Ectodermal cell (in vitro differentiated cells): ENCODE measurements at regions not wholly inside any gene's neighbourhood (a gene's known extent, or its start where the extent isn't known, plus 50 kb on each side); places are given as distances from the start of the nearest gene placed in this dataset.

Source experiments
- H3K27ac ChIP-seq: 2 replicates; pipeline ENCODE4 v1.7.0; 2013; ENCODE audit warnings: mild to moderate bottlenecking, low read depth, low read length; ENCODE audit not compliant: insufficient read depth, poor library complexity, severe bottlenecking
- H3K27me3 ChIP-seq: 2 replicates; pipeline ENCODE4 v1.7.0; 2013; ENCODE audit warnings: mild to moderate bottlenecking, low read length; ENCODE audit not compliant: insufficient read depth, control insufficient read depth, poor library complexity, severe bottlenecking
- H3K36me3 ChIP-seq: one replicate; pipeline ENCODE4 v1.7.0; 2013; ENCODE audit warnings: low read length; ENCODE audit not compliant: control insufficient read depth, insufficient read depth
- H3K4me1 ChIP-seq: one replicate; pipeline ENCODE4 v1.7.0; 2013; ENCODE audit warnings: low read length; ENCODE audit not compliant: control insufficient read depth, insufficient read depth
- H3K4me3 ChIP-seq: 2 replicates; pipeline ENCODE4 v1.7.0; 2013; ENCODE audit warnings: low read depth, low read length, control low read depth; ENCODE audit not compliant: insufficient read depth
- H3K9me3 ChIP-seq: 2 replicates; pipeline ENCODE4 v1.7.0; 2013; ENCODE audit warnings: mild to moderate bottlenecking, low read length, moderate library complexity; ENCODE audit not compliant: control insufficient read depth
- WGBS, 2 experiments: methylation state at CpG; one replicate each; pipeline ENCODE4 v1.1.7; 2013; ENCODE audit warnings: missing lambda C conversion rate in 2 of 2; 5-methylcytosine and 5-hydroxymethylcytosine counted together

DNA sequence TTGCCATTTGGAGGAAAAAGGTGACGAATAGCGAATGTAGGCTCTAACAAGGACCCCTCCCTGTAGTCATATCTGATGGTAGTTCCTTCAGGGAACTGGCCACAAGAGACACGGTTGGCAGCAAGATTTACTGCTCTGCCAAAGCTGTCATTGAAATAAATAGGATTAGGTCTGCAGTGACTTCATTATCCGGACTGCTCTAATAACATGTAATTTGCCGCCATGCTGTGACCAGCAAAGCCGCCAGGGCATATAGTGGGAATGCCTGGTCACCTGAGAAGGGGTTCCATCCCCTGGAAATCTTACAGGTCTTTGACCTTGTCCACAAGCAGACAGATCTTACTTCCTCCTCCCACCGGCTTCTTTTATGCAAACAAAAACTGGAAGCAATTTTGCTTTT is 59.4 kb upstream of the LAPTM4A start:
- no peaks in the 10 kb centered on the region for H3K36me3 ChIP-seq
- 84 to 88% methylated on average over 7 of the region's 7 CpGs for WGBS, 2 experiments
- H3K27me3 ChIP-seq, result peaks cover 10% of the 10 kb centered on the region
- H3K4me3 ChIP-seq, result no peak overlapping the region
- no peaks in the 10 kb centered on the region for H3K9me3 ChIP-seq
- H3K27ac ChIP-seq, result no peak overlapping the region
- H3K4me1 ChIP-seq, result no peaks in the 10 kb centered on the region

DNA sequence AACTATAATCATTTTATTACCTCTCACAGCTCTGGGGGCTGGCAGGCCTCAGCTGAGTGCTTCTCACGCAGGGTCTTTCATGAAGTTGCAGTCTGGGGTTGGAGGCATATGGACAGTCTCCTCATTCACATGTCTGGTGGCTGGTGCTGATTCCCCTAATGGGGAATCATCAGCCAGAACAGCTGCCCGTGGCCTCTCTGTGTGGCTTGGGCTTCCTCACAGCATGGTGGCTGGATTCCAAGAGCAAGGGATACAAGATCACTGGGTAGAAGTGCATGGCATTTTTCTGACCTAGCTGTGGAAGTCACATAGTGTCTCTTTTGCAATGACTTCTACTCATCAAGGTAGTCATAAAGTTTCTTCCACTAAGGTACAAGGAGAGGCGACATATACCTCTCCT is 59.0 kb upstream of the LAPTM4A start:
- Histone ChIP-seq H3K27me3 (peaks cover 10% of the 10 kb centered on the region), H3K9me3 (no peaks in the 10 kb centered on the region), H3K4me3 (no peak overlapping the region), H3K4me1 (no peaks in the 10 kb centered on the region), H3K27ac (no peak overlapping the region), H3K36me3 (no peaks in the 10 kb centered on the region)
- 87 to 91% methylated on average over 3 of the region's 3 CpGs for WGBS, 2 experiments

- H3K4me1 ChIP-seq, result no peaks in the 10 kb centered on the region
- no peaks in the 10 kb centered on the region for H3K9me3 ChIP-seq
- H3K4me3 ChIP-seq, result no peak overlapping the region
- peaks cover 10% of the 10 kb centered on the region for H3K27me3 ChIP-seq
- no peaks in the 10 kb centered on the region for H3K36me3 ChIP-seq
- WGBS, 2 experiments, result 95% methylated on average over 5 of the region's 5 CpGs
- H3K27ac ChIP-seq, result no peak overlapping the region
Observed at GRCh38 chr2:20108655-20109396, 57.4 kb upstream of the LAPTM4A start.

DNA sequence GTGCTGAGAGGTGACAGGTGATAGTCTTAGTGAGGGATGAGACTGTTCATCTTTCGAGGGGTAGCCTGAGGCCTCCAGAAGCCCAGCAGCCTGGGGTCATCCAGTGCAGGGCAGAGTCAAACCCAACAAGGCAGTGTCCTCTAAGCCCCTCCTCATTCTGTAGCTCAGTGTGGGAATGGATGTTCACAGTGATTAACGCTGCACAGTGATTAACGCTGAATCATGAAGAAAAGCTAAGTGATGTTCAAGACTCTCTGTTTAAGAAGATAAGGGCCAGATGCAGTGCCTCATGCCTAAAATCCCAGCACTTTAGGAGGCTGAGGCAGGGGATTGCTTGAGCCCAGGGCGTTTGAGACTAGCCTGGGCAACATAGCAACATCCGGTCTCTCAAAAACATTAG is 56.3 kb upstream of the LAPTM4A start:
- 88 to 95% methylated on average over 5 of the region's 5 CpGs for WGBS, 2 experiments
- H3K4me3 ChIP-seq, result no peak overlapping the region
- H3K27ac ChIP-seq, result no peak overlapping the region

DNA sequence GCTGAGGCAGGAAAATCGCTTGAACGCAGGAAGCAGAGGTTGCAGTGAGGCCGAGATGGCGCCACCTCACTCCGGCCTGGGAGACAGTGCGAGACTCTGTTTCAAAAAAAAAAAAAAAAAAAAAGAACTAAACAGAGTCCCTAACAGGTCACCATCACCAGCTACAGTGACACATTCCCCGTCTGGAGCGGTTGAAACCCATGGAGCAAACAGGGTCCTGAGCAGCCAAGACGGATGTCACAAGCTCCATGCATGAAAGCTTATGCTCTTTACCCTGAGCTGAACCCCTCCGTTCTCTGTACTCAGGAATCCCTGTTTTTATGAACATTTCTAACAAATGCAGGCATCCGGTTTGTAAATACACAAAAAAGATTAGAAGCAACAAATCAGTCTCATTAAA is 55.9 kb upstream of the LAPTM4A start:
- Histone ChIP-seq H3K9me3 (no peaks in the 10 kb centered on the region), H3K4me3 (no peak overlapping the region), H3K27ac (no peak overlapping the region), H3K36me3 (no peaks in the 10 kb centered on the region), H3K4me1 (no peaks in the 10 kb centered on the region), H3K27me3 (peaks cover 10% of the 10 kb centered on the region)
- 94% methylated on average over 11 of the region's 11 CpGs for WGBS, 2 experiments

More for the DNA sequence above, 56.3 kb upstream of the LAPTM4A start:
- Histone ChIP-seq H3K4me1 (no peaks in the 10 kb centered on the region), H3K36me3 (no peaks in the 10 kb centered on the region), H3K9me3 (no peaks in the 10 kb centered on the region), H3K27me3 (peaks cover 10% of the 10 kb centered on the region)

GRCh38 chr2:20106746-20107145 is 55.3 kb upstream of the LAPTM4A start:
- H3K27me3 ChIP-seq, result peaks cover 10% of the 10 kb centered on the region
- WGBS, 2 experiments, result 18 to 20% methylated on average over 34 of the region's 34 CpGs
- no peak overlapping the region for H3K27ac ChIP-seq
- H3K4me1 ChIP-seq, result no peaks in the 10 kb centered on the region
- peak overlapping the region; percentile 14 for H3K4me3 ChIP-seq
- H3K9me3 ChIP-seq, result no peaks in the 10 kb centered on the region
- H3K36me3 ChIP-seq, result no peaks in the 10 kb centered on the region

- Histone ChIP-seq H3K9me3 (no peaks in the 10 kb centered on the region), H3K27me3 (peaks cover 10% of the 10 kb centered on the region), H3K36me3 (no peaks in the 10 kb centered on the region), H3K4me1 (no peaks in the 10 kb centered on the region), H3K27ac (no peak overlapping the region), H3K4me3 (no peak overlapping the region)
- 88 to 90% methylated on average over 9 of the region's 9 CpGs for WGBS, 2 experiments
Observed at GRCh38 chr2:20104900-20105545, 53.6 kb upstream of the LAPTM4A start.

DNA sequence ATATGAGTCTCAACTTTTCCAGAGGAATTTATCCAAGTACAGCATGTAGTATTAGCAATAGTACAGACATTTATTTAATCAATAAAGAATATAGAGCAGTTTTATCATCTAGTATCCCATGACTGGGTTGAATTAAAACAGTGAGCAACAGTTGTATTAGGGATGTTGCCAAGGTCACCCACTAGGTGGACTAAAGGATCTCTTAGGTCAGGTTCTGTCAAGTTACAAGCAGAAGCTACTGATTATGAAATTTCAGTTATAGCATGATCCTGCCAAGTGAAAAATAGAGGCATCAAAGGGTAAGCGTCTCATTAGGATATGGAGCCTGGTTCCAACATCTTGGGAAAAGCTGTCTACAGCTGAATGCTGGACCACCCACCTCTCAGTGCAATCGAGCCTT is 52.1 kb upstream of the LAPTM4A start:
- H3K27me3 ChIP-seq, result peaks cover 10% of the 10 kb centered on the region
- H3K4me3 ChIP-seq, result no peak overlapping the region
- H3K4me1 ChIP-seq, result no peaks in the 10 kb centered on the region
- no peaks in the 10 kb centered on the region for H3K36me3 ChIP-seq
- no peak overlapping the region for H3K27ac ChIP-seq
- WGBS, 2 experiments, result 92 to 94% methylated on average over 2 of the region's 2 CpGs
- H3K9me3 ChIP-seq, result no peaks in the 10 kb centered on the region
